ENCODE measurements at regions not wholly inside any gene's neighbourhood (a gene's known extent, or its start where the extent isn't known, plus 50 kb on each side); places are given as distances from the start of the nearest gene placed in this dataset.
"Not testable (repeated sequence)": the region's sequence is repeated elsewhere in the genome, so short reads cannot be mapped to it uniquely, and the experiment has no call there.

- Mint-ChIP-seq H3K4me1 (ENCODE audit: low read depth, unreplicated experiment) (no peaks in the 10 kb centered on the region), H3K27me3 (ENCODE audit: unreplicated experiment) (peaks cover 51% of the 10 kb centered on the region), H3K27ac (ENCODE audit: unreplicated experiment) (no peak overlapping the region), H3K4me3 (ENCODE audit: low read depth, unreplicated experiment) (no peak overlapping the region), H3K36me3 (ENCODE audit: insufficient read depth, unreplicated experiment) (no peaks in the 10 kb centered on the region), H3K9me3 (ENCODE audit: low read depth, unreplicated experiment) (no peaks in the 10 kb centered on the region)
- DNase-seq = no peak
- CTCF ChIA-PET = no interaction called here
- no TSS peak for BruUV-seq (replicated peaks)
- TF ChIP-seq CTCF (IDR thresholded peaks at IDR 0.05; ENCODE audit: unreplicated experiment) = no peak
- intact Hi-C loops (cut with micrococcal nuclease; ENCODE audit: unreplicated experiment) = loop anchor here (10.0 kb wide), 2 partner anchors 794 to 914 kb away; no protein-coding TSS in a partner anchor
These were observed 117.8 kb downstream of the RPLP1 start for GRCh38 chr15:69570454-69570853.

GRCh38 chr15:69570997-69571396, 118.4 kb downstream of the RPLP1 start:
- intact Hi-C loops (cut with micrococcal nuclease; ENCODE audit: unreplicated experiment) = loop anchor here (10.0 kb wide), 2 partner anchors 794 to 914 kb away; no protein-coding TSS in a partner anchor
- no peak for DNase-seq
- no peak for TF ChIP-seq CTCF (IDR thresholded peaks at IDR 0.05; ENCODE audit: unreplicated experiment)
- no peak overlapping the region for H3K27ac Mint-ChIP-seq (ENCODE audit: unreplicated experiment)
- no peaks in the 10 kb centered on the region for H3K4me1 Mint-ChIP-seq (ENCODE audit: low read depth, unreplicated experiment)
- CTCF ChIA-PET = no interaction called here
- H3K4me3 Mint-ChIP-seq (ENCODE audit: low read depth, unreplicated experiment) = no peak overlapping the region
- H3K36me3 Mint-ChIP-seq (ENCODE audit: insufficient read depth, unreplicated experiment) = no peaks in the 10 kb centered on the region
- no TSS peak for BruUV-seq (replicated peaks)
- peaks cover 47% of the 10 kb centered on the region for H3K27me3 Mint-ChIP-seq (ENCODE audit: unreplicated experiment)
- no peaks in the 10 kb centered on the region for H3K9me3 Mint-ChIP-seq (ENCODE audit: low read depth, unreplicated experiment)

- CTCF ChIA-PET = interaction anchor here (0.7 kb wide), 1 partner anchor 10 kb away, joined by 3 read pairs; no protein-coding TSS in a partner anchor
- Mint-ChIP-seq H3K4me1 (ENCODE audit: low read depth, unreplicated experiment) (peaks cover 11% of the 10 kb centered on the region), H3K27me3 (ENCODE audit: unreplicated experiment) (peaks cover 51% of the 10 kb centered on the region)
- intact Hi-C loops (cut with micrococcal nuclease; ENCODE audit: unreplicated experiment) = loop anchor here (10.0 kb wide), 2 partner anchors 792 to 912 kb away; no protein-coding TSS in a partner anchor
- not testable (repeated sequence) for DNase-seq; BruUV-seq (replicated peaks); H3K9me3 Mint-ChIP-seq (ENCODE audit: low read depth, unreplicated experiment); H3K36me3 Mint-ChIP-seq (ENCODE audit: insufficient read depth, unreplicated experiment); H3K27ac Mint-ChIP-seq (ENCODE audit: unreplicated experiment); H3K4me3 Mint-ChIP-seq (ENCODE audit: low read depth, unreplicated experiment)
These were observed 120.7 kb downstream of the RPLP1 start for GRCh38 chr15:69573278-69573677.

GRCh38 chr15:69573815-69574475, 121.3 kb downstream of the RPLP1 start:
- TF ChIP-seq CTCF (IDR thresholded peaks at IDR 0.05; ENCODE audit: unreplicated experiment) = no peak
- H3K4me1 Mint-ChIP-seq (ENCODE audit: low read depth, unreplicated experiment) = peaks cover 18% of the 10 kb centered on the region
- no peak overlapping the region for H3K27ac Mint-ChIP-seq (ENCODE audit: unreplicated experiment)
- BruUV-seq (replicated peaks) = no TSS peak
- H3K4me3 Mint-ChIP-seq (ENCODE audit: low read depth, unreplicated experiment) = no peak overlapping the region
- H3K36me3 Mint-ChIP-seq (ENCODE audit: insufficient read depth, unreplicated experiment) = no peaks in the 10 kb centered on the region
- peaks cover 58% of the 10 kb centered on the region for H3K27me3 Mint-ChIP-seq (ENCODE audit: unreplicated experiment)
- CTCF ChIA-PET = no interaction called here
- intact Hi-C loops (cut with micrococcal nuclease; ENCODE audit: unreplicated experiment) = loop anchor here (10.0 kb wide), 2 partner anchors 791 to 911 kb away; no protein-coding TSS in a partner anchor
- DNase-seq = no peak
- no peaks in the 10 kb centered on the region for H3K9me3 Mint-ChIP-seq (ENCODE audit: low read depth, unreplicated experiment)

- Mint-ChIP-seq H3K9me3 (ENCODE audit: low read depth, unreplicated experiment) (no peaks in the 10 kb centered on the region), H3K27me3 (ENCODE audit: unreplicated experiment) (peaks cover 64% of the 10 kb centered on the region), H3K4me1 (ENCODE audit: low read depth, unreplicated experiment) (peaks cover 23% of the 10 kb centered on the region), H3K27ac (ENCODE audit: unreplicated experiment) (no peak overlapping the region), H3K36me3 (ENCODE audit: insufficient read depth, unreplicated experiment) (no peaks in the 10 kb centered on the region), H3K4me3 (ENCODE audit: low read depth, unreplicated experiment) (no peak overlapping the region)
- BruUV-seq (replicated peaks) = no TSS peak
- CTCF ChIA-PET = no interaction called here
- no peak for TF ChIP-seq CTCF (IDR thresholded peaks at IDR 0.05; ENCODE audit: unreplicated experiment)
- no peak for DNase-seq
- intact Hi-C loops (cut with micrococcal nuclease; ENCODE audit: unreplicated experiment) = loop anchor here (10.0 kb wide), 2 partner anchors 790 to 910 kb away; no protein-coding TSS in a partner anchor
These were observed 121.9 kb downstream of the RPLP1 start for GRCh38 chr15:69574506-69574905.

Measured in Calu3 (cell line).